CD4-positive, alpha-beta T cell treated with Interleukin-4 for 1 hour (primary cell): ENCODE measurements at regions not wholly inside any gene's neighbourhood (a gene's known extent, or its start where the extent isn't known, plus 50 kb on each side); places are given as distances from the start of the nearest gene placed in this dataset.
"Not testable (repeated sequence)": the region's sequence is repeated elsewhere in the genome, so short reads cannot be mapped to it uniquely, and the experiment has no call there.

Experiments used
- DNase-seq, 2 donors: peaks; one replicate each; pipeline ENCODE4 v3.0.0-alpha.2; 2020 to 2022

DNA sequence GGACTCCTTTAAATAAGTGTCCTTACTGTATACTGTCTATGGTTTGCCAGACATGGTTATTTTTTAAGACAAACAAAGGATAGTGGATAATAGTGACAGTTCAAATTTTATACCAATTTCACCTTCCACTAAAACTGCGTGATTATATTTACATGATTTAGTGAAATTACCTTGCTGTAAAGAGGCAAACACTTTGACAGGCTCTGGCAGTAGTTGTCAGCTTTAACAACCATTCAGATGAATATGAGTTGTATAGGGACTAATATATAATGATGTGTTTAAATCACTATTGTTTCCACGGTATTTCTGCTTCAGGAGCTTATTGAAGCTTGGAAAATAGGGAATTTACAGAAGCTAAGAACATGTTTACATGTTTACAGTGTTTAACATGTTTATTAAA, 1364.0 kb downstream of the FSCB start:
- DNase-seq, result no peak

DNA sequence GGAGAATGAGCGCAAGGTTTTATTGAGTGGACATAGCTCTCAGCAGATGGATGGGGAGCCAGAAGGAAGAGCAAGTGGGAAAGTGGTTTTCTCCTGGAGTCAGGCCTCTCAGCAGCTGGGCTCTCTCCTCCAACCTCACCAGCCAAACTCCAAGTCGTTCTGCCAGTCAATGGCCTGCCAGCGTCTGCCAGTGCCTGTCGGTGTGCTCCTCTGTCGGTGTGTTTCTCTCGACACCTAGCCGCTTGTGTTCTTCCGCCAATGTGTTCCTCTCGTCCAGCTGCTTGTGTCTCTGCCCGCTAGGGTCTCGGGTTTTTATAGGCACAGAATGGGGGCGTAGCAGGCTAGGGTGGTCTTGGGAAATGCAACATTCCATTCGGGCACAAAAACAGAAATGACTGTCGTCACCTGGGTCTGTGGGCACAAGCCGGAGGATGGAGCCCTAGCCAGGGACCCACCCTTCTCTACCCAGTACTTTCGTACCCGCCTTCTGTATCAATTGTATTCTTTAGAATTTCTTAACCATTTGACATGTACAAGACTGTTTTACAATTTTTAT, 1365.4 kb downstream of the FSCB start:
- DNase-seq, result no peak

DNA sequence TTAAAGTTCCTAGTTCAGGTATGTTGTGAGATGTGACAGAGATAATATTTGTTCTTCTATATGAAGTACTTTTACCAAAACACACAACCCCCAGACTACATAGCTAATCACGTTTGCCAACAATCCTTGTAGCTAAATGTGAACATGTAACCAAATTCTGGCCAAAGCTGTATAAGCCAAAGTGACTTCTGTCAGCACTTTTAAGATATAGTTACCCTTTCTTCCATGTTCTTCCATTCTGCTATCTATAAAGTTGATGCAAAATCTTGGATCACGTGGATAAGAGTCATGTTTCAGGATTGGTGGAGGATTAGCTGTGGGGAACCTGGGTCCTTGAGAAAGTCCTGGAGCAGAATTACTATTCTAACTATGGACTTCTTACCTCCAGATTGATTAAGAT, 1366.6 kb downstream of the FSCB start:
- DNase-seq, result no peak

DNA sequence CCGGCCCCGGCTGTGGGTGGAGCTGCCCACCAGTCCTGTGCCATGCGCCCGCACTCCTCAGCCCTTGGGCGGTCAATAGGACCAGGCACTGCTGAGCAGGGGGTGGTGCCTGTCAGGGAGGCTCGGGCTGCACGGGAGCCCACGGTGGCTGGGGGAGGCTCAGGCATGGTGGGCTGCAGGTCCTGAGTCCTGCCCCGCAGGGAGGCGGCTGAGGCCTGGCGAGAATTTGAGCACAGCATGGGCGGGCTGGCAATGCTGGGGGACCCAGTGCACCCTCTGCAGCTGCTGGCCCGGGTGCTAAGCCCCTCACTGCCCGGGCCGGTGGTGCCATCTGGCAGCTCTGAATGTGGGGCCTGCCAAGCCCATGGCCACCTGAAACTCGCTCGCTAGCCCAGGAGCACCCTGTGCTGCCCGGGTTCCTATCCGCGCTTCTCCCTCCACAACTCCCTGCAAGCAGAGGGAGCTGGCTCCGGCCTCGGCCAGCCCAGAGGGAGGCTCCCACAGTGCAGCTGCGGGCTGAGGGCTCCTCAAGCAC, 1371.1 kb downstream of the FSCB start:
- no peak for DNase-seq

DNA sequence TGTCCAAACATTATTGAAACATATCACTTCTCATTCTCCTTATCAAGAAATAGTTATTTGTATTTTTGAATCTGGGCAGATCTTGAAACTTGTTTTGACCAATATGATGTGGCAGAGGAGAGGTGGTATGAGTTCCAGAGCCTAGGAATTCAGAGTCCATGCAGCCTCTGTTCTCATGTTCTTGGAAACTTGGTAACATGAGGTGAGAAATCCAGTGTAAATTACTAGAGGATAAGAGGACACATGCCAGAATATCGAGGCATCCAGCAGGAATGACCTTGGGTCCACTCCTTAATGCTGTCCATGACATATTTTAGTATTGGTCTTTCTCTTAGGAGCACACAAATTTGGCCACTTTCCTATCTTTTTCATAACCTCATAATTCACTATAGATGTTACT, 1374.6 kb downstream of the FSCB start:
- DNase-seq, result no peak

DNA sequence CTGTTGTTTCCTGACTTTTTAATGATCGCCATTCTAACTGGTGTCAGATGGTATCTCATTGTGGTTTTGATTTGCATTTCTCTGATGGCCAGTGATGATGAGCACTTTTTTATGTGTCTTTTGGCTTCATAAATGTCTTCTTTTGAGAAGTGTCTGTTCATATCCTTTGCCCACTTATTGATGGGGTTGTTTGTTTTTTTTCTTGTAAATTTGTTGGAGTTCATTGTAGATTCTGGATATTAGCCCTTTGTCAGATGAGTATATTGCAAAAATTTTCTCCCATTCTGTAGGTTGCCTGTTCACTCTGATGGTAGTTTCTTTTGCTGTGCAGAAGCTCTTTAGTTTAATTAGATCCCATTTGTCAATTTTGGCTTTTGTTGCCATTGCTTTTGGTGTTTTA, 1378.7 kb downstream of the FSCB start:
- not testable (repeated sequence) for DNase-seq

DNA sequence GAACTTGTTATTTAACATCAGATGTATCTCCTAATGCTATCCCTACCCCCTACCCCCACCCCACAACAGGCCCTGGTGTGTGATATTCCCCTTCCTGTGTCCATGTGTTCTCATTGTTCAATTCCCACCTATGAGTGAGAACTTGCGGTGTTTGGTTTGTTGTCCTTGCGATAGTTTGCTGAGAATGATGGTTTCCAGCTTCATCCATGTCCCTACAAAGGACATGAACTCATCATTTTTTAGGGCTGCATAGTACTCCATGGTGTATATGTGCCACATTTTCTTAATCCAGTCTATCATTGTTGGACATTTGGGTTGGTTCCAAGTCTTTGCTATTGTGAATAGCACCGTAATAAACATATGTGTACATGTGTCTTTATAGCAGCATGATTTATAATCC, 1379.2 kb downstream of the FSCB start:
- not testable (repeated sequence) for DNase-seq

DNA sequence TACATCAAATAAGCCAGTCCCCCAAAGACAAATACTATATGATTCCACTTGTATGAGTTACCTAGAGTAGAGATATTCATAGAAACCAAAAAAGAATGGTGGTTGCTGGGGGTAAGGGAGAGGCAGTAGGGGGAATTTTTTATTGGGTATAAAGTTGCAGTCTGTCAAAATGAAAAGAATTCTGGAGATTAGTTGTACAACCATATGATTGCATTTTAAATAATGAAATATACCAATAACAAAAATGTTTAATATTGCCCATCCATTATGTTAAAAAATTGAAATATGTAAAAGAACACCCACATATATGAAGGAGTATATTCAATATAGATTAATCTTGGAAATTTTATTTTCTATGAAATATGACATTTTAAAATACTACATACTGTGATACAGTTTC, 1383.5 kb downstream of the FSCB start:
- DNase-seq, result no peak

DNA sequence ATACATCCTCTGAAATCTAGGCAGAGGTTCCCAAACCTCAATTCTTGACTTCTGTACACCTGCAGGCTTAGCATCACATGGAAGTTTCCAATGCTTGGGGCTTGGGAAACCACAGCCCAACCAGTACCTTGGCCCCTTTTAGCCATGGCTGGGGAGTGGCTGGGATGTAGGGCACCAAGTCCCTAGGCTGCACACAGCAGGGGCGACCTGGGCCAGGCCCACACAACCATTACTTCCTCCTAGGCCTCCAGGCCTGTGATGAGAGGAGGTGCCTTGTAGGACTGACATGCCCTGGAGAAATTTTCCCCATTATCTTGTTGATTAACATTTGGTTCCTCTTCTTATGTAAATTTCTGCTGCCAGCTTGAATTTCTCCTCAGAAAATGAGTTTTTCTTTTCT, 1387.4 kb downstream of the FSCB start:
- DNase-seq, result no peak

DNA sequence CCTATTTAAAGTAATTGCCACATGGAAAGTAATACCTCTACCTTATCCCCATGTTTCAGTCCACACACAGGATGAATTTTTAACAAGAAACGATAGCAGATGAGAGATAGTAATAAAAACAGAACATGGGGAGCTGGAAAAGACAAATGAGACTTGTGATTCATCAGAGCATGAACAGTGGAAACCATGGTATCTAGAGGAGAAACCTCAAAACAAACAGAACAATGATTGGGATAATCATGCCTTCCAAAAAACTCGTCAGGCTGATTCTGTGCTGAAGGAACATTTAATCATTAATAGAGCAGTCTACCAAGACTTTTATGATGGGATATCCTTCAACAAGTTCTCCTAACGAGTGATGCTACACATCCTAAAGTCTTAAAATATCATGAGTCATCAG, 1390.7 kb downstream of the FSCB start:
- DNase-seq, result no peak

DNA sequence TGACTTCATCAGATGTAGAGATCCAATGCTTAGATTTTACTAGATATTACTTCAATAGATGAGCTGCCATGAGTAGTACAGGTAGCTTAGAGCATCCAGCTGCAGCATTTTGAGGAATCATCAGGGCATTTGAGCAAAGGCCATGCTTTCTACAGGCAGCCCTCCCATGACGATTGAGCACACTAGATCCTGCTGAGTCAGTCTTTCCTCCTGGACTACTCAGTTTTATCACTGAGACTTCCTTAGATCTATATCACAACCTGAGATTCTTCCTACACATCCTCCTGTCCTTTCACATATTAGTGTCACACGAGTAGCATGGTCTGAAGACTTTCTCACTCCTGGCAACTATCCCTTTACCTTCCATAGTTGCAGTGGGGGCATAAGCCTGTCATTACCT, 1401.8 kb downstream of the FSCB start:
- DNase-seq, result no peak

DNA sequence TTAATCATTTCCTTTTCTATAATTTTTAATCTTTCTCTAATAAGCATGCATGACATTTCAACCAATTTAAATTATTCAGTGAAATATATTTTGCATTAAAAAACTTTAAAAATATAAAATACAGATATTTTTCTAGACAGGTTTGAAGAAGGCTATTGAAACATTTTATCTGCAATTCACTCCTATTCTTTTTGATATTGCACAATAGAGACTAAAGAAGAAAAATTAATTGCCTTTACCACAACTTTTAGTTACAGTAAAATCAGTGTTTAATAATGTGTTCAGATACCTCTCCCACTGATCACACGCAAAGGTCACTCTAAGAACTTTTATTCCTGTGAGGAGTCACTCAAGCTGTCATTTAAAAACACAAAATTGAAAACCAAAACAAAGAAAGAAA, 1416.7 kb downstream of the FSCB start:
- no peak for DNase-seq

DNA sequence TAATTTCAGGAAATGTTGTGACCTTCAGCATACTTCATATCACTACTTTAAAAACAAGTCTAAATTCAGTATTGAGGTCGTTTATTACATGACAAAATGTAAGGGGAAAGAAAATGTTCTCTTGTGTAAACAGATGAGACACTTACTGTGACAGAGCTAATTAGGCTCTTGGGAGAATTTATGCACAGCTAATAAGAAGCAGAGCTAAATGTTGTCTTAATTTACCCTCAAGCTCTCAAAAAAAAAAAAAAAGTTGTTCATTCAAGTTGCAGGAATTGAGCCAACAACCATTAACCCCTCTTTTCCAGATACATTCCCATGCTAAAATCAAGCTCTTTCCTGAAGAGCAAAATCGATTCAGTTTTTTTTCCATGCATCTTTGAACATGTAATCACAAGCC, 1419.4 kb downstream of the FSCB start:
- no peak for DNase-seq

DNA sequence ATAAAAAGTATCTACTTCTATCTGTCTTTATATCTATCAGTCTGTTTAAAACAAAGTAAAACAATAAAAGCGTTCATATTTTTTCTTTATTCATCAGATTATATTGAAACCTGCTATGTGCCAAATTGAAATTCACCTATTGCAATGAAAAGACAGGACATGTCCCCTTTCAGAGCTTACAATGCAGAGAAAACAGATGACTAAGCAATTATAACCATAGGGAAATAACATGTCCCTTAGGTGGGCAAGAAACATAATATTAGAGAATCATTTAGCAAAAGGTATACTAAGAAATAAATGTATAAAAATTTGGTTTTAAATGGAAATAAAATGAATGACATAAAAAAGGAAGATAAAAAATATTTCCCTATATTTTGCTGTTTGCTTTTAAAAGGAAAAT, 1421.3 kb downstream of the FSCB start:
- no peak for DNase-seq

DNA sequence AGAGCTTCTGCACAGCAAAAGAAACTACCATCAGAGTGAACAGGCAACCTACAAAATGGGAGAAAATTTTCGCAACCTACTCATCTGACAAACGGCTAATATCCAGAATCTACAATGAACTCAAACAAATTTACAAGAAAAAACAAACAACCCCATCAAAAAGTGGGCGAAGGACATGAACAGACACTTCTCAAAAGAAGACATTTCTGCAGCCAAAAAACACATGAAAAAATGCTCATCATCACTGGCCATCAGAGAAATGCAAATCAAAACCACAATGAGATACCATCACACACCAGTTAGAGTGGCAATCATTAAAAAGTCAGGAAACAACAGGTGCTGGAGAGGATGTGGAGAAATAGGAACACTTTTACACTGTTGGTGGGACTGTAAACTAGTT, 1439.7 kb downstream of the FSCB start:
- not testable (repeated sequence) for DNase-seq

DNA sequence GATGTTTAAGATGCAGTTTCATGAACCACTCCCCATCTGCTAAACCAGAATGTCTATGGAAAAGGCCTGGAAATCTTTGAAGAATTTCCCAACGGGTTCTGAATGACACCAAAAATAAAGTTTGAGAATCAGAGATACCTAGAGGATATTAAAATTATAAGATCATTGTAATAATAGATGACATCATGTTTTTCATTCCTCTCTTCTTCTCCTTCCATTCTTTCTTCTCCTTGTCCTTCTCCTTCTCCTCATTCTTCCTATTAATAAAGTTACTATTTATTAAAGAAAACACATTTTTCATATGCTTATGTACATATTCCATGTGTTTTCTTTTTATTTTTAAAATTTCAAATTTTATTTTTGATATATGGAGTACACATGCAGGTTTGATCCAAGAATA, 1449.4 kb downstream of the LRFN5 start:
- no peak for DNase-seq

DNA sequence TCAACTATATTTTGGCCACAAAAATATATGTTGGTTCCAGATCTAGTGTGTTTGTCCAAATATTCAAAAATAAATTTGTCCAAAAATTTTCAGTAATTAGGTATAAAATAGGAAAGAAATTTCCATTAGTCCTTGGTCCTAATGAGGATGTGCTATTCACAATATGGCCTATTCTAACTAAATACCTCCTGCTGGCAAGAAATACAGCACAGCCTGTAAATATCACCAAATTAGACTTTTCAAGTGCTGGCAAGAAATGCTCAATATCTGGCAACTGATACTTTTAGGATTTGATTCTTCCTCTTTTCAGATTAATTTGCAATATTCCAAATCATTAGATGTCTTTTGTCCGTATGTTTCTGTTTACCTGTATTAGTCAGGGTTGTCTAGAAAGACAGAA, 1446.2 kb downstream of the LRFN5 start:
- DNase-seq, result no peak

DNA sequence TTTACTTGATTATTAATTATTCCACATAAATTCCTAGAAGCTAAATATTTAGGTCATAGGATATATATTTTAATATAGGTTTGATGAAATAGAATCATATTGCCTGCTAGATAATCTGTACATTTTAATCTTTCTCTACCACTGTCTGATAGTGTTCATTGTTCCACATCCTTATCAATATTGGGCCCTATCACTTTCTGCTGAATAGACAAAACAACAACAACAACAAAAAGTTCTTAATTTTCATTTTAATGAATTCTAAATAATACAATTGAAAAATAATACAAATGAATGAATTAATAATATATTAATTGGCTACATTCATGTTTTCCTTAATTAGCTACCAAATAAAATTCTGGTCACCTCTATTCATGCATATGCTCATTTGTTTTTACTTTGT, 1437.2 kb downstream of the LRFN5 start:
- DNase-seq, result no peak

DNA sequence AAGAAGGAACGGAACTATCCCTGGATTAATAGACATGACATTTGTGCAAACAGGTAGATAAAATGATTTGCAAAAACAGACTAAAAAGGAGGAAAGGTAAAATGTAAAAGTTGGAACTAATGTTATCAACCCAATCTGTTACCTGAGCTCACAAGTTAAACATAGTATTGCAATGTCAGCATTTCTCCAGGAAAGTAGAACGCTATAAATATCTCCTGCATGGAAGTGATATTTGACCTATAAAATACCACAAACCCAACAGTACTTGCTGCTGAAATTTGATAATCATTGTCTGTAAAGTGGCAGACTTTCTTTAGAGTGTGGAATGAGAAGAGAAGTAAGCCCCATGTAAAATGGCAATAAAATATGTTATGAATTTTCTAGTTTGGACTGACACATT, 1435.7 kb downstream of the LRFN5 start:
- no peak for DNase-seq

DNA sequence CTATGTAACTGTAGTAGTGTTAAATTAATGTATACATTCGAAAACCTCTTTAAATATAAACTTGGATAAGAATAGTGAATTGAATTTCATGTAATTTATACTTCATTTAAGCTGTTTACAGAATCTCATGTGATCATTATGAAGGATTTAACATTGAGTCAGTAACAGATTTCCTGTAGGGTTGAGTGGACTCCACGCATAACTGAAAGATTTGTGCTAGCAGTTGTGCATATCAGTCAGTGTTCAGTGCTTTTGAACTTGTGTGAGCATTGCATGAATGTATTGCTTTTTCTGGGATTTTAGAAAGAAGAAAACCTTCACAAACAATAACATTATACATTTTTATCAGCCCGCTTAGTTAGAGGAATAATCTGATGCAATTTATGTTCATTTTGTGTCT, 1435.3 kb downstream of the LRFN5 start:
- no peak for DNase-seq

DNA sequence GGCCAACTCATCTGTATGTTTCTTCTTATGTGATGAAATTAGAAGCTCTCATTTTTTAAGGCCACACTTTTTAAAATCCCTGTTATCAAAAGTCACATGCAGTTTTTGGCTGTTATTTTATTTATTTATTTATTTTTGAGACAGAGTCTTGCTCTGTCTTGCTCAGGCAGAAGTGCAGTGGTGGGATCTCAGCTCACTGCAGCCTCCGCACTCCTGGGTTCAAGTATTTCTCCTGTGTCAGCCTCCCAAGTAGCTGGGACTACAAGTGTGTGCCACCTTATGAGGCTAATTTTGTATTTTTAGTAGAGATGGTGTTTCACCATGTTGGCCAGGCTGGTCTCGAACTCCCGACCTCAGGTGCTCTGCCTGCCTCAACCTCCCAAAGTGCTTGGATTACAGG, 1434.5 kb downstream of the LRFN5 start:
- DNase-seq, result no peak

DNA sequence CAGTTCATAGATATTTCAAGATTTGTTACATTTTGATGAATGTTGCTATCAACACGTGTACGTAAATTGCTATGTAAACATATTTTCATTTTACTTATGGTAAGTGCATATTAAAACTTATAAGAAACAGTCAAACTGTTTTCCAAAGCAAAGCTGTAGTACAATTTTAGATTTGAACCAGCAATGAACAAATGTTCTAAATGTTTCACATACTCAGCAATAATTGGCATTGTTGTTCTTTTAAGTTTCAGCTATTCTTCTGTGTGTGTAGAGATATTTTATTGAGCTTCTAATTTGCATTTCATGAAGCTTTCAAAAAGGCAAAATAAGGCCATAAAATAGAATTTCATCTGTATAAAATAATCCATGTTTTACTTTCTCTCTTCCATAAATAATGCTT, 1433.2 kb downstream of the LRFN5 start:
- no peak for DNase-seq

DNA sequence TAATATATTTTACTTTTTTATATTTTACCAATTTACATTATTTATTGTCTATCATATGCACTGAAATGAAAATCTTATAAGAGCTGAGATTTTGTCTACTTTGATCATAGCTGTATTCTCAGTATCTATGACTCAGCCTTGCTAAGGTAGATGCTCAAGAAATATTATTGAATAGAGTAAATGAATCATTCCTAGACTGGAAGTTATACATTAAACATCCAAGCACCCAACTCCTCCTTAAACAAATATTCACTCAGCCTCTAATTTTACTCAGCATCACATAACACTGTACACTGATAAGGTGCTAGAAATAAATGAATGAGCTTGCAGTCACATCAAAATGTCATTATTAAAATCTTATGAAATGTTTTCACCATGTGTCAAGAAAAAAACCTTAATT, 1424.9 kb downstream of the LRFN5 start:
- no peak for DNase-seq

DNA sequence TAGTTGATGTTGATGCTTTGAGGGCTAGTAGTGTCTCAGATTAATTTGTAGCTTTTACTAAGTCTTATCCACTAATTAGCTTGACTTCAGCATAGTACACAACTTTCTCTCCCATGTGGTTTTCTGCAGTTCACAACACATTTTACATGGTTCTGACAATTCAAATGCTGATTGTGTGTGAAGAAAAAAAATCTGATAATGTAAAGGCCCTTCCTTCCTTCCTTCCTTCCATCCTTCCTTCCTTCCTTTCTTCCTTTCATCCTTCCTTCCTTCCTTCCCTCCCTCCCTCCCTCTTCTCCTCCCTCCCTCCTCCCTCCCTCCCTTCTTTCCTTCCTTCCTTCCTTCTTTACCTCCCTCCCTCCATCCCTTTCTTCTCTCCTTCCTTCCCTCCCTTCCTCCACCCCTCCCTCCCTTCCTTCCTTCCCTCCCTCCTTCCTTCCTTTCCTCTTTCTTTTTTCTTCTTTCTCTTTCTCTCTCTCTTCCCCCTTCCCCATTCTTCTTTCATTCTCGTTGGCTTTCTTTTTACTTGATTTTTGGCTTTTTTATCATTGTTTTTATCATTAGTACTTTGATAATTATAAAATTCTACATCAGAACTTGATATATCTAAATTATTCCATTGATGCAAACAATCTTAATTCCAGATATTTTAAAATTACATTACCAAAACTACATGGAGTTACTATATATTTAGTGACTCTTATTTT, 1415.6 kb downstream of the LRFN5 start:
- DNase-seq, result no peak

DNA sequence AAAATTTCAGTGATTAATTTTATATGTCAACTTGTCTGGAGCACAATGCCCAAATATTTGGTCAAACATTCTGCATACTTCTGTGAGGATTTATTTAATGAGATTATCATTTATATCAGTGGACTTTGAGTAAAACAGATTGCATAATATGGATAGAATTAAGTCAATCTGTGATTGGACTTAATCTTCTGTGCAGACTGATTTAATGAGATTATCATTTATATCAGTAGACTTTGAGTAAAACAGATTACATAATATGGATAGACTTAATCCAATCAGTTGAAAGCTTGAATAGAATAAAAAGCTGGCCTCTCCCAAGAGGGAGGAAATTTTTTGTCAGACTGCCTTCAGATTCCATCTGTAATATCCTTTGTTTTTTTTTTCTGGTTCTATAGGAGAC, 1413.2 kb downstream of the LRFN5 start:
- DNase-seq, result no peak
